GM10266 (cell line): ENCODE measurements at regions not wholly inside any gene's neighbourhood (a gene's known extent, or its start where the extent isn't known, plus 50 kb on each side); places are given as distances from the start of the nearest gene placed in this dataset.

Experiments
- DNase-seq: peaks from one replicate; pipeline ENCODE4 v3.0.0; 2012; ENCODE audit errors: extremely low spot score
- CTCF ChIP-seq: IDR thresholded peaks from 2 replicates; pipeline ENCODE4 v1.5.1; 2012; ENCODE audit warnings: mild to moderate bottlenecking, low read depth; ENCODE audit not compliant: control insufficient read depth, insufficient read depth; ENCODE audit errors: missing control alignments

- DNase-seq = no peak
- no peak for TF ChIP-seq CTCF
Observed at GRCh38 chr3:117844676-117845075, 1135.1 kb downstream of the TUSC7 start.

- no peak for TF ChIP-seq CTCF
- no peak for DNase-seq
Observed at GRCh38 chr3:117846238-117846637, 1136.7 kb downstream of the TUSC7 start.

GRCh38 chr3:117848606-117849005, 1139.0 kb downstream of the TUSC7 start:
- no peak for TF ChIP-seq CTCF
- no peak for DNase-seq

GRCh38 chr3:117853923-117854668, 1144.5 kb downstream of the TUSC7 start:
- no peak for DNase-seq
- TF ChIP-seq CTCF = no peak

GRCh38 chr3:117856354-117856753, 1146.8 kb downstream of the TUSC7 start:
- no peak for TF ChIP-seq CTCF
- DNase-seq = no peak

- no peak for DNase-seq
- no peak for TF ChIP-seq CTCF
Observed at GRCh38 chr3:117863146-117863545, 1153.6 kb downstream of the TUSC7 start.

- no peak for TF ChIP-seq CTCF
- no peak for DNase-seq
Observed at GRCh38 chr3:117865338-117865737, 1155.8 kb downstream of the TUSC7 start.
